HG02938 (cell line): ENCODE measurements at regions not wholly inside any gene's neighbourhood (a gene's known extent, or its start where the extent isn't known, plus 50 kb on each side); places are given as distances from the start of the nearest gene placed in this dataset.

Experiments
- ATAC-seq: cut with Tn5 transposase; IDR thresholded peaks from one replicate; pipeline ENCODE4 v1.9.1; 2021; ENCODE audit warnings: mild to moderate bottlenecking, moderate library complexity; ENCODE audit not compliant: unreplicated experiment

DNA sequence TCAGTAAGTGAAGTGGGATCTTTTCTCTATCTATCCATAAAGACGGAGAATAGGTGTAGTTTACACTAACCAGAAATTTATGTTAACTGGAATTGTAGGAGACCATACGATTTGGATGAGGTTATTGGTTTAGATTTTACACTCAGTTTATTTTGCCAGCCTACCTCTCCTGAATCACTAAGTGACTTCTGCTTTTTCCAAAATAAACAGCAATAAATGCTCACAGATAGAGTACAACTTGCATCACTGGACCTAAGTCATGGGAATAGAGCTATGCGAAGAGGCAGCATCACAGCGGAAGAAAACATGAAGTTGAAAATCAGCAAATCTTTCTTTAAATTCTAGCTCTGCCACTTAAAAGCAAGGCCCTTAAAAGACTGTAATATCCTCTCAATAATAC is 781.0 kb downstream of the LIG4 start:
- no peak for ATAC-seq

DNA sequence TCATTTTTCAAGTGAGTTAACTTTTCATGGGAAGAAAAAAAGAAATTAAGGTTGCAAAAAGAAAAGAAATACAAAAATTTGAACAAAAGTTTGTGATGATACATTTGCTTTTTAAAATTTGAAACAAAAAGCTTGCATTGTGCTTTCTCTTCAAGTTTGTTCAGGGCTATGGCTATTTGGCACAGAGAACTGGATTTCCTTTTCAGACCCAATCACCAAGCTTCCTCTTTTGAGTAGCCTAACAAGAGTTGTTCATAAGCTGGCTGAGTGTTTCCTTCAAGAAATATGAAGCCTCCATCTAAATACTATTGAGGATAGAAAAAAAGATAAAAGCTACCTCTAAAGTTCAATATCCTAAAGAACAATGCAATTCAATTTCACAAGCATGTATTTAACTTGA is 787.8 kb downstream of the LIG4 start:
- no peak for ATAC-seq

DNA sequence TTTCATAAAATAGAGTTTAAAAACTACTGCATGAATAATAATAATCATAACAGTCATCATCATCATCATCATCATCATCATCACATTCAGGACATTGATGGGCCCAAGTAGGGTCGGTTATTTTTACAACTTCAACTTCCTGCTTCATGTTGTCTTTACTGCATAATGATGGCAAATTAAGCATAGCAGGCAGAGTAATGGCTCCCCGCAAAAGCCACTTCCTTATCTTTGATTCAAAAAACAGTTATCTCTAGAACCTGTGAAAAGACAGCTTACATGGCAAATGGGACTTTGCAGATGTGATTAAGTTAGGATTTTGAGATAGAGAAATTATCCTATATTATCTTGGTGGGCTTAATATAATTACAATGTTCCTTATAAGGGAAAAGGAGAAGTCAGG is 792.9 kb downstream of the LIG4 start:
- ATAC-seq, result no peak

DNA sequence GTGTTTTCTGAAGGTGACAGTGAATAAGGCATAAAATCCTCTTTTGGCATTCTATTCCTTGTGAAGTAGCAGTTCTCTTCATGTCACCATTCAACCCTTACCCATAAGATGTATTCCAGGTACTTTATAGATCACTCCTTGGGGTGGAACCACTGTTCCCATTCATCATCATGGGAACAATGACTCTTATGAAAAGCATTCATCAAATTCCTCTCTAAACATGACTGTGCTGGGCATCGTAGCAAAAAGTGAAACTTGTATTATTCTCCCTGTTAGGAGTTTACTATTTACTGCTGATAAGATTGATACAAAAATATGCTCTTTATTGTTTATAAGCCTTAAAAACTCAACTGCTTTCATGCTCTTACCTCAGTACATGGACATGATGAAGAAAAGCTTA is 793.4 kb downstream of the LIG4 start:
- no peak for ATAC-seq

DNA sequence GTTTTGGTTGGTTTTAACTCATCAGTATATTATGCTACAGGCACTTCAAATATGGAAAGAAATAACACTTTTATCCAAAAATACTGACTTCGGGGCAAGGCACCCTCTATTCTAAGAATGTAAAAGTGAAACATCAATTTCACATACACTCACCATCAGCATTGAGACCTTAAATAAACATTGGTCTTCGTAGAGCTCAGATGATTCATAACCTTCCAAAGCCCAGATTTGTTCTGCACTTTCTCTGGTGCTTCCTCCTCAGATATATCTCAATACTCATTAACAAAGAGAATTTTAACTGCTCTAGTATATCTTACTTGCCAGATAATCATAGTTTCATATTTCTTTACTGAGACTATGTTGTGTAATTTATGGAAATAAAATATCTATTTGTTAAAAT is 794.3 kb downstream of the LIG4 start:
- no peak for ATAC-seq

DNA sequence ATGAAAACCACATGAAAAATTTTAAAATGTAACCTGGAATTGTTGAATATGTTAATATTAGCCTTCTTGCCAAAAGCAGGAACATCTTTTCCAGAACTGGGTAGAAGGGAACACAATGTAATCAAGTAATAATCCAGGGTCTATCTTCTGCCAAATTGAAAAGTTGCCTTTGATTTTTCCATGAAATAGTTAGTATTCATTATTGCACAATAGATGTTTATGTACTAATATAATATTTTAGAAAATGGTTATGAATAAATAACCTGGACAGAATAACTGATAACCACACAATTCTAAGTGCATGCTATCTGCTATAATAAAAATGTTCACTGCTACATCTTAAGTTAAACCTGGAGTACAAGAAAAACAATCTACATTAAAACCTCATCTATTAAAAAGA is 802.3 kb downstream of the LIG4 start:
- no peak for ATAC-seq

DNA sequence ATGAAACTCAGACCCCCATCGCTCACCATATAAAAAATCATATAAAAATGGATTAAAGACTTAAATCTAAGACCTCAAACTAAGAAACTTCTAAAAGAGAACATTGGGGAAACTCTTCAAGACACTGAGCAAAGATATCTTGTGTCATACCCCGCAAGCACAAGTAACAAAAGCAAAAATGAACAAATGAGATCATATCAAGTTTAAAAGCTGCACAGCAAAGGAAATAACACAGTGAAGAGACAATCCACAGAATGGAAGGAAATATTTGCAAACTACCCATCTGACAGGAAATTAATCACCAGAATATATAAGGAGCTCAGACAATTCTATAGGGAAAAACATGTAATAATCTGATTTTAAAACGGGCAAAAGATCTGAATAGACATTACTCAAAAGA is 808.3 kb downstream of the LIG4 start:
- no peak for ATAC-seq

DNA sequence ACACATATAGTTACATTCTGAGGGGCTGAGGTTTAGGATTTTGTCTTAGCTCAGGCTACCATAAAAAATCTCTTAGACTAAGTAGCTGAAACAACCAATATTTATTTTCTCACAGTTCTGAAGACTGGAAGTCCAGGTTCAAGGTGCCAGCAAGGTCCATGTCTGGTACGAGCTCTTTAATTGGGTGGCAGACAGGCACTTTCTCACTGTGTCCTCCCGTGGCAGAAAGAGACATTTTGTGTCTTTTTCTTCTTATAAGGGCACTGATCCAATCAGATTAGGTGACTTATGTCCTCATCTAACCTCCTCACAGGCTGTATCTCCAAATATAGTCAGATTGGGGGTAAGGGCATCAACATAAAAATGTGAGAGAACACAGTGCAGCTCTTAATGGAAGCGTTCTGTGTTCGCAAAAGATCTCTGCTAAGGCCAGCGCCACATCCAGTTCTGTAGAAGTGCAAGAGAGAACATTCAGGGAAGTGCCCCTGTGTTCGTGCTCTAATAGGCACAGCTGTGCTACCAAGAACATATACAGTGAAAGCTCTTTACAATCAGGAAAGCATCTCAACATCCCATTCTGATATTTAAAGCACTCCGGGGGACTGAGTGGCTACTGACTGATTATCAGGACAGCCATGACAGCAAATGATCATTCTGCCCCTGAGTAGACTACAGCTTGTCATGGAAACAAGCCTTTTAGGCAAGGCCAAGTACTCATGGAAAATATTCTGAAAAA is 819.2 kb downstream of the LIG4 start:
- ATAC-seq, result no peak

DNA sequence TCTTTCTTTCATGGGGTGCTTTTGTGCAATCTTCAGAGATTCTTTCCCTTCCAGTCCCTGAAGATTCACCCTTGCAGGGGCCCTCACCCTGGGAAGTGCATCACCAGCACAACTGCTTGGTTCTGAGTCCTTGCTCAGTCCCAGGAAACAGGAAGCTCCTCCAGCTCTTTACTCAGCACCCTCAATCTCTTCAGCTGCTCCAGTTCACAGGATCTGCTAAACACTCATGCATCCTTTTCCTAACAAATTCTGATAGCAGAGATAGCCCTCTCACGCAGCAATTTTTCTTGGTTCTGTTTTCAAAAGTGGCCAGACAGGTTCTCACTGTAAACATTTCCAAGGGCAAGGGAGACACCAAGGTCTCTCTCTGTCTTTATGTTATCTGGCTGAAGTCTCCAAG is 823.1 kb downstream of the LIG4 start:
- ATAC-seq, result no peak

DNA sequence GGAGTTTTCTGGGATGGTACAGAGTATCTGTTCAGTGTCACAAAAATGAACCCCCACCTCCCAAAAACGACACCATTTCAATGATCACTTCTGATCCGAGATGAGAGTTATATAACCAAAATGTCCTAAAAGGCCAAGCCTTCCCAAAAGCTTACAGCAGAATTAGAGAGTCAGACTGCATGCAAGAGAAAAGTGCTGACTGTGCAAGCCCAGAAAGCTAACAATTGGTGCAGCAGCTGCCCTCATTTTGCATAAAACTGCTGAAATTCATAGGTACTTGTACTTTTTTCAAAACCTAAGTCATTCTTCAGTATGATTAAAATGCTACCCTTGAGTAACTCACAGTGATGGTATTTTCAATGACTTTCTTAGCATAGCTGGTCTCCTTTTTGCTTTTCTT is 819.6 kb upstream of the ARGLU1 start:
- ATAC-seq, result no peak

DNA sequence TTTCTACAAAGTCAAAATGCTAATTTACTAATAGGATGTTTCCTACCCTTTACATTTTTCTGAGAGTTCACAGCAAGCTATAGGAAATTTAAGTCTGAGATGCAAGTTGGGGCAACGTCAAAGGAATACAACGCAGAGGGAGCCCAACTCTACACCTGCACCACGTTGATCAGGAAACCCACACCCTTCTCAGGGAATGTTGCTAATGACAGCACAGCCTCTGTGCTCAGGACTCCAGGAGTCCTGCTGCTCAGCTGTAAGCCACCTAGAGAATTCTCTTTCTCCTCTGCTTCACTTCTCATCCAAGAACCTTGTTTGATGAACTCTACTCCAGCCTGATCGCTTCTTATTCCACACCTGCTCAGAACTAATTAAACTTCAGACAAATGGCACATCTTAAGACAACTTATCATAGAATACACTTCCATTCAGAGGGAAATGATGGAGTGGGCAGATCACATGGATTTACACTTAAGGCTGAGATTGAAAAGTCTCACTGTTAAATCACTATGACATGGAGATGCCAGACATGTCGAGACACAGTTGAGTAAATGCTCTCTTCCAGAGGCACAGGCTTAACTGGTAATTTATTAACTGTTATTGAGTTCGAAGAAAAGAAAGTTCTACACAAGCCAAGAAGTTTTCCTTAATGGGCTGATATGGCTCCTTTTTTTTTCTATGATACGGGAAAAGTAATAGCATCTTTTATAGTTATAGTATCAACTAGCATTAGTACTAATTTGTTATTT is 811.6 kb upstream of the ARGLU1 start:
- no peak for ATAC-seq

DNA sequence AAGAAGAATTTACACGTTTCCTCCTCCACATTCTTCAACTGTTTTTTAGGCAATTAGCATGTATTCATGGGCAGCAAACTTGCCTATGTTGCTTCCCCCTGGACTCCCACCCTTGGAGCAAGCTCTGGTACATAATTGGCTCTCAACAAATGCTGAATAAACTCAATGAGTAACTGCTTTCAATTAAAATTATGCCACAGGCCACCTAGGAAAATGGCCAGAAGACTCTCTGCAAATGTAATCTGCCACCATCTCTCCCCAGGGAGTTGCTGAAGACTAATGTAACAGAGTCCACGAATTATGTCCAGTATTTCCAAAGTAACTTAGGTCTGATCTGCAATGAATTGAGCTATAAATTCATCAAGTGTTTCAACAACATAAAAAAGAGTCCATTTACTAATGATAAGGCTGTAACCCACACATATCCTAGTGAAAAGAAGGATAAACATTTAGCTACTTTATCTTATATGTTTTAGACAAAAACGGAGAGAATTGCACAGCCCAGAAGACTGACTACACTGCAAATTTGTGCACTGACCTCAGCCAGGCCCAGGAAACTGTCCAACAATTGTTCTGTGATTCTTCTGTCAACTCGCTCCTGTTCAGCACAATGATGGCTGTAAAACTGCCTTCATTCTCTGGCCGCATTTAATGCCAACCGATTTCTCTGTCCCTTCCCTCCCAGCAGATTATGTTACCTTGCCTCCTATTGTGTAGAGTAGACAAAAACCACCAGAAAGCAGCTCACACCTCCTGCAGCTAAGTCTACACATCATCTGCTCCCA is 808.6 kb upstream of the ARGLU1 start:
- no peak for ATAC-seq

DNA sequence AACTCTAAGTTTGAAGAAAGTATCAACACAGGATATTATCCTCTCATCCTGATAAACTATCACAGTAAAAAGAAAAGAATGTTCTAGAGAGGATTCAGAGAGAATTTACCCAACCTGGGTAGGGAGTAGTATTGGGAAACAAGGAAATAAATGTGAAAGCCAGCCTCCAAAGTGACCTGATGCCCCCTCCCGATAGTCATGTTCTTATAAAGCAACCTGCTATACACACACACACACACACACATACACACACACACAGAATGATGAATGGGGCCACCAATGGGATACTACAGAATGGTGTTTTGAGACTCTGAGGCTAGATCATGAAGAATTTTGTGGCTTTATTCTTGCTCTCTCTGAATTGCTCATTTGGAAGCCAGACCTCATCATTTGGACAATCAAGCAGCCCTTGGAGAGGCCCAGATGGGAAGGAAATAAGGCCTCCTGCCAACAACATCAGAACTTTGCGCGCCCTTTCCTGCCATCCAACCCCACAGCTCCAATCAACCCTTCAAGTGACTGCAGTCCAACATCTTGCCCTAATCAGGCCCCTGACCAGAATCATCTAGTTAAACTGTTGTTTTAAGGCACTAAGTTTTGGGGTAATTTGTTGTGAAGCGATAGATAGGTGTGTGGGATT is 807.9 kb upstream of the ARGLU1 start:
- no peak for ATAC-seq

DNA sequence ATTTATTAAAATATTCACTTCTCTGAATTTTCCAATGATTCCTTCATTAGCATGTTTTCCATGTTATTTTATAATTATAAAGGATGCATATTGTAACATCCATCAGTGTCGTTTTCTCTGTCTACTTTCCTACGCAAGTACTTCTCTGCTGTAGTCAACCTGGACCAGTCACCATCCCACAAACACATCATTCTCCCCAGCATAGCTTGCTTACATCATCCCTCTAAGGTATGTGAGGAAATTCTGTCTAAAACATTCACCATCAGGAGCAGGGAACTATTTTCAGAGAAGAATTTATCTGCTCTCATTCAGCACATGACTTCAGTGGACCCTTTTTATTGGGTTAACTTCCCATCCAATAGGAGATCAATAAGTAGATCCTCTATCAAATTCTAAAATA is 806.1 kb upstream of the ARGLU1 start:
- no peak for ATAC-seq

DNA sequence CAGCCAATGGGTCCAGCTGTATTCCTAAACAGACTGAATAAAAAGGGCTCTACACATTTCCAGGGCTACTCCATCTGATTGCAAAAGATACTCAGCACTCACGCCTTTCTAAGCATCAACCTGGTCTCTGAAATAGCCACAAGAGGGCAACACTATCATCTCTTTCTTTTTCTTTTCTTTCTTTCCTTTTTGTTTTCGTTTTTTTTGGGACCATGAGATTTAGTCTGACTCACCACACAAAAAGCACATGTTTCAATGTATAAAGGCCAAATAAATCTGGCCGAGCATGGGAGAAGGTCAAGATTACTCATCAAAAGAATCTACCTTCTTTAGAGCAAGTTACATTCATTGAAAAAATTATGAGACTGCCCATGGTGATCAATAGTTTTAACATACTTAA is 805.6 kb upstream of the ARGLU1 start:
- no peak for ATAC-seq

DNA sequence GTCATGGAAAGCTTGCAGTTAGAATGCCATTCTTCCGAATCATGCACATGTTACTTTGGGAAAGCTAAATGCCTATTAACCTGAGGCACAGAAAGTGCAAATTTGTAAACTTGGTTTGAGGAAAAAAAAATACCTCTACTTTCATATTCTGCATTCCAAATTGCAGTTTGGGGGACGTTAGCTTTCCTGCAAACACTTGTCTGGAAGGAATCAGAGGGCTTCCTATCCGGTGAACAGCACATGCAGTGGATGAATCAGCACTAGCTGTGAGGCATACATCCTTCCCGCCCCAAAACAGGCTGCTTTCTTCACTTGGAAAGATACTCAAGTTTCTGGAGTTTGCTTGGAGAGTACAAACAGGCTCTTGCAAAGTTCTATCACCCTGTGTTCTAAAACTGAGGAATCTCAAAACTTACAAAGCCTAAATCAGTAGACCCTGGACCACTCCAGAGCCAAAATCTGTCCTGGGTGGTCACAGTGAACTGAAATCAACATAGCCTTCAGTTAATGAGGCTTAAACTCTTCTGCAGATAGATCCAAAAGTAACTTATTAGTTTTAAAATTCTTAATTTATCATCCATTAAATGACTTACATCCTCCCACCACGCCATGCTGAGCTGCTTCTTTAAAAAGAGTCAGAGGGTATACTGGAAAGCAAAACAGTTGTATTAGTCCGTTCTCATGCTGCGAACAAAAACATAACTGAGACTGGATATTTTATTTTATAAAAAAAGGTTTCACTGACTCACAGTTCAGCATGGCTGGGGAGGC is 802.3 kb upstream of the ARGLU1 start:
- ATAC-seq, result no peak

DNA sequence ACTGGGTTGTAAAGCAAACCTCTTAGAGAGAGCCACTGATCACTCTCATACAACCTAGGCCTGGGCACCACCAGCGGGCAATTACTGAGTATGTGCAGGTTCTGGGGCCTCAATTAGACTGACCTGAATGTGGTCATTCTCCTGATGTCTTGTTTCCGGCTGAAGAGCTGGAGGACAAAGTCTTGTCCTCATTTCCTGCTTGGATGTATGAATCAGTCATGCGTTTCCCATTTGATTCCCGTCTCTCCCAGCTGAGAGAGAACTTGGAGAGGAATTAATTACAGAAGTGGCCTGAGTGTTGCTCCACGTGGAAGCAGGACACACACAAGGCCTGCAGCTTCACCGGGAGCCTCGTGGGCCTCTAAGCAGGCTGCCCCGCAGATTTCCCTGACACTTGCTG is 799.3 kb upstream of the ARGLU1 start:
- no peak for ATAC-seq

DNA sequence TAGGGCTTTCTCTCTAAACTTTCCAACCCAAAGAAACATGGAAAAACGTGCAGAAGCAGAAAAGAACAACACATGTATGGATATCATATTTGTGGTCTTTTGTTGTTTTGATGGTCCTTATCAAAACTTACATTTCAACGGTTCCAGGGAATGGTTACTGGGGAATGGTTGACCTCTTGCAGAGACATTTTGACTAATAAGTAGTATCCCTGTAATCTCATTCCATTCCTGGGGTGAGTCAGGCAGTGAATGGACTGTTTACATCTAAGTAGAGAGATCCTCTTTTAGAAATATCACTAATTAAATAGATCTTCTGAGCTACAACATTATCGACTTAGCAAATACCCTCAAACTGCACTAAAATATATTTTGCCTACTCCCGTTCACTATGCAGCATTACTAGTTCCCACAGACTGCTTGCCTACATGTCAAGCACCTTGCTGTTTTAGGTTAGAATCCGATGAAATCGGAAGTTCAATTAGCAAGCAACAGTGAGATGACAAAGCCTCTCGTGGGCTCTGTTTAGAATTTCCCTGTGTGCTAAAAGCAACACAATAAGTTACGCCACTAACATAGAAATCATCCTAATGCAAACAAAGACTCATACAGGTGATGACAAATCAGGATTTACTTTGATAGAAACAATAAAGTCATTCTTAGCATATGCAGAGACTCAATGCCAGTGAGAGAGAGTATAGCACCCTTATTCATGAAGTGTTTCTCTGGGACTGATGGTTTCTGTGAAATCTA is 797.7 kb upstream of the ARGLU1 start:
- no peak for ATAC-seq

DNA sequence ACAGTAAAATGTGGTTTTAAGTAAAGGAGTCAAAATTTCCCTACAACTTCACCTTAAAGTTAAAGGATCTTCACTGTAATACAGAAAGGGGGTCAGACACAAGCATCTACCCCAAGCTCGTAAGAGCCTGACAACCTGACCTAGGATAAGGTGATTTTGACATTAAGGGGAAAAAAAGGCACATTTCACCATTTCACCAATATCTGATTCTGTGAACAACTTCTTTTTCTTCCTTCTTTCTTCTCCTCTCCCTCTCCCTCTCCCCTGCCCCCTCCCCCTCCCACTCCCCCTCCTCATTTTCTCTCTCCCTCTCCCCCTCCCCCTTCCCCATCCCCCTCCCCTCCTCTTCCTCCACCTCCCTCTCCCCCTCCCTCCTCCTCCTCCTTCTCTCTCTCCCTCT is 796.7 kb upstream of the ARGLU1 start:
- ATAC-seq, result no peak

DNA sequence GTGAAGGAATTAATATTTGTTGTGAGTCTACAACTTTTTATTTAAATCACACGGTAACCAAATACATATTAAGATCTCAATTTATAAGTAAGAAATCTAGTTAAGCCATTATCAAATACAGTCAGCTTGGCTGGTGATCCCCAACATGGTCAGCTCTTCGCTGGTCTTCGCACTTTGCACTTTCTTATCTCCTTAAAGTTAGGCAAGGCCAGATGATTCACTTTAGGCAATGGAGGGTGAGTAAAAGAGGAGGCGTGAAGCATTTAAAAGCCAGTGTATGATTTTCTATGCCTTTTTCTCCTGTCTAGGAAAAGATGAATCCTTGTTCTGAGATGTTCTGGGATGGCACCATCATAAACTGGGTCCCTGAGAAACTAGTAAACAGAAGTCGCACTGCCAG is 793.7 kb upstream of the ARGLU1 start:
- ATAC-seq, result no peak
